ENCODE measurements at regions not wholly inside any gene's neighbourhood (a gene's known extent, or its start where the extent isn't known, plus 50 kb on each side); places are given as distances from the start of the nearest gene placed in this dataset.

- DNase-seq: no peak
These were observed 236.7 kb upstream of the KLF14 start for GRCh38 chr7:130970696-130971095.

DNA sequence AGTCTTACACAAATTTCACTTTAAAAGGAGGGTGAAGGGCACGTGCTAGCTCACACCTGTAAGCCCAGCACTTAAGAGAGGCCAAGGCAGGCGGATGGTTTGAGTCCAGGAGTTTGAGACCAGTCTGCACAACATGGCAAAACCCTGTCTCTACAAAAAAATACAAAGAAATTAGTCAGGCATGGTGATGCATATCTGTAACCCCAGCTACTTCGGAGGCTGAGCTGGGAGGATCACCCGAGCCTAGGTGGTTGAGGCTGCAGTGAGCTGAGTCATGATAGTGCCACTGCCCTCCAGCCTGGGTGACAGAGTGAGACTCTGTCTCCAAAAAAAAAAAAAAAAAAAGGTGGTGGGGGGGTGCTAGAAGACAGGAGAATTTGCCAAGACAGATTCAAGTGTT is 237.3 kb upstream of the KLF14 start:
- no peak for DNase-seq

GRCh38 chr7:130972201-130972600 is 238.2 kb upstream of the KLF14 start:
- DNase-seq: no peak

DNA sequence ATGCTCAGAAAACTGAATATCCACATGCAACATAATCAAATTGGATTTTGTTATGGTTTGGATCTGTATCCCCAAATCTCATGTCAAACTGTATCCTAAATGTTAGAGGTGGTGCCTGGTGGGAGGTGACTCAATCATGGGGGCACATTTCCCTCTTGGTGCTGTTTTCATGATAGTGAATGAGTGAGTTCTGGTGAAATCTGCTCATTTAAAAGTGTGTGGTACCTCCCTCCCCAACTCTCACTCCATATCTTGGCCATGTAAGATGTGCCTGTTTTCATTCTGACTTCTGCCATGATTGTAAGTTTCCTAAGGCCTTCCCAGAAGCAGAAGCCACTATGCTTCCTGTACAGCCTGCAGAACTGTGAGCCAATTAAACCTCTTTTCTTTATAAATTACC is 239.6 kb upstream of the KLF14 start:
- DNase-seq: no peak

- no peak for DNase-seq
These were observed 240.2 kb upstream of the KLF14 start for GRCh38 chr7:130974169-130974568.

DNA sequence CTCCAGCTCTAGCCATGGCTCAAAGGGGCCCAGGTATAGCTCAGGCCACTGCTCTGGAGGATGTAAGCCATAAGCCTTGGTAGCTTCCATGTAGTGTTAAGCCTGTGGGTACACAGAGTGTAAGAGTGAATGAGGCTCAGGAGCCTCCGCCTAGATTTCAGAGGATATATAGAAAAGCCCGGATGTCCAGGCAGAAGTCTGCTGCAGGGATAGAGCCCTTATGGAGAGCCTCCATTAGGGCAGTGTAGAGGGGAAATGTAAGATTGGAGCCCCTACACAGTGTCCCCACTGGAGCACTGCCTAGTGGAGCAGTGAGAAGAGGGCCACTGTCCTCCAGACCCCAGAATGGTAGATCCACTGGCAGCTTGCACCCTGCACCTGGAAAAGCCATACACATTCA is 240.8 kb upstream of the KLF14 start:
- DNase-seq: no peak

DNA sequence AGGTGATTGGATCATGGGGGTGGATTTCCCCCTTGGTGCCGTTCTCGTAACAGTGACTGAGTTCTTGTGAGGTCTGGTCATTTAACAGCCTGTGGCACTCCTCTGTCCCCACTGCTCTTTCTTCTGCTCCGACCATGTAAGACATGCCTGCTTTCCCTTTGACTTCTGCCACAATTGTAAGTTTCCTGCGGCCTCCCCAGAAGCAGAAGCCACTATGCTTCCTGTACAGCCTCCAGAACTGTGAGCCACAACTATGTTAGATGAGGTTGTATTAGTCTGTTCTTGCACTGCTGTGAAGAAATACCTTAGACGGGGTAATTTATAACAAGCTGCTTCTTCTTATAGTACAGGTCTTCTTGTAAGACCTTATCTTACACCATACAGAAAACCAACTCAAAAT is 241.7 kb upstream of the KLF14 start:
- DNase-seq: no peak

- no peak for DNase-seq
These were observed 248.2 kb upstream of the KLF14 start for GRCh38 chr7:130982160-130982638.

DNA sequence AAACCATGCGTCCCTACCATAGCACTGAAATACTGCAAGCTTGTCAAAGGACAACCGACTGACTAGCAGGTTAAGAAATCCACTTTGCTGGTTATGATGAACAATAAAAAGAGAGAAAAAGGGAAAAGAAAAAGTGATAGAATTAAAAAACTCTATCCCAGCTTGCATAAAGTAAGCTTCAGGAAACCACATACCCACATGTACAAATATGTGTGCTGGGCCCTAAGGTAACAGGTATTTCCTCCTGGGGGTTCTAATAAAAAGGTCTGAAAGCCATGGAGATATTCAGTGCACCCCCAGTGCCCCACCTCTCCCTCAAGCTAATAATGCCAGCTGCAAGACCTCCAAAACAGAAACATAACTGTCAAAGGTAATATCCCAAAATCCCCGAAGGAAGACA is 248.6 kb upstream of the KLF14 start:
- DNase-seq: no peak

DNA sequence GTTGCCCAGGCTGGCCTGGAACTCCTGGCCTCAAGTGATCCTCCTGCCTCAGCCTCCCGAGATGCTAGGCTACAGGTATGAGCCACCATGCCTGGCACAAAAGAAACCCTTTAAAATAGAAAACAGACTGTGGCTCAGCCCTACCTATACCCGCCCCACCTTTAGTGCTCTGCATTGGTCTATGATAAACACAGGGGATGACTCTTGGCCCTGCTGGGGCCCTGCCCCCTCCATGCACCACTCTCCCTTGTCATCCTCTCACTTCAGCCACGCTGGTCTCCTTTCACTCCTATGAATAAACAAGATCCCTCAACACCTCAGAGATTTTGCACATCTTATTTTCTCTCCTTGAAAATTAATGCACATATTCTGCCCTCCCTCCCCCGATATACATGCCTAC is 251.4 kb upstream of the KLF14 start:
- no peak for DNase-seq

DNA sequence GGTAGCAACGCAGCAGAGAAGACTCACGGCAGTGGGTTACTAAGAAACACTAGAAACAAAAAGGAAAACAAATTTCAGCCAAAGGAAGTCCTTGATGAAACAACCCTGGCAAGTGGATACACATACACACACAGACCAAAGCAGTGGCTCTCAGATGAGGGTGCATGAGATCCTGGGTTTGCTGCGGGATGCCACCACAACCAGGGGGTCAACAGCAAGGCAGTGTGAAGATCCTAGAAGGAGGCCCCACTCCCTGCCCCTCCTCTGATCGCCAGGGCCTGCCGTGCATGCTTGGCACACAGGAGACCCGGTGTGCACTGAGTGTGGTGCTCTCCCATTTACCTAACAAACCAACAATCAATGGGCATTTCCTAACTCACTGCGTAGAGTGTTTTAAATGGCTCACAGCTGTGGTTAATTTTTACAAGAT is 252.3 kb upstream of the KLF14 start:
- no peak for DNase-seq

DNA sequence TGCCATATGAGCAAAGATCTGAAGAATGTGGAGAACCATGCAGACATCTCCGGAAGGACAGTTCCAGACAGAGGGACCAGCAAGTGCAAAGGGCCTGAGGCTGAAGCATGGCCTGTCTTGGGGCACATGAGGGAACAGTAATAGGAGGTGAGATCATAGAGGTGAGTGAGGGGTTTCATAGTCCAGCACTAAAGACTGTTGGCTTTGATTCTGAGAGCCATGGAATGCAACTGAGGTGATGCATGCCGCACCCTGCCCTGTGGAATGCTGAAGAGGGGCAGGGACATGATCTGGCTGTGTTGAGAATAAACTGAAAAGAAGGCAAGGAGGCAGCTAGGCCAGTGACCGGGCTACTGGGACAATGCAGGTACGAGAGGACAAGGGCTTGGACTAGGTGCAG is 253.1 kb upstream of the KLF14 start:
- no peak for DNase-seq

- peak; percentile 56 for DNase-seq
These were observed 254.4 kb upstream of the KLF14 start for GRCh38 chr7:130988443-130988842.

DNA sequence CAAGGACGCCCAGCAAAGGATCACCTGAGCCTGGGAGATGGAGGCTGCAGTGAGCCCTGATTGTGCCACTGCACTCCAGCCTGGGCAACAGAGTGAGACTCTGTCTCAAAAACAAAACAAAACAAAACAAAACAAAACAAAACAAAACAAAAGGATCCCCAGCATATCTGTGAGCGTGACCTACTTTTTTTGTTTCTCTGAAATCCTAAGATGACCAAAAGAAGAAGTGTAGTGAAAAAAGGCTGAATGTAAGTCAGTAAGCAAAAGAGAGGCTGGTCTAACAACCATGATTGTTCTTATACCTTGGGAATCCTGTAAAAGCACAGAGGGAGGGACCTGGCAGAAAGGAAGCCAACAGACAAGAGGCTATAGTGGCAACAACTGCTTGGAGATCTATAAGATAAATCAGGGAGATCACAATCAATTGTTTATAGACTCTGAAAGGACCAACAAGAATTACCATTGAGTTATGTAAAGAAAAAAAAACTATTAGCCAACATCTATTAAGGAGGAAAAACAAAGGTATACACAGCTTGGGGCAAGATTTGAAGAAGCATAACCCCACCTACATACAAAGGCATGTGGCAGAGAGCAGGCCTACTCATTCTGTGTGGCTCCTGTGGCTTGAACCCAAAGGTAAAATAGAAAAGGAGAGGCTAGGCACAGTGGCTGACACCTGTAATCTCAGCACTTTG is 255.2 kb upstream of the KLF14 start:
- no peak for DNase-seq

DNA sequence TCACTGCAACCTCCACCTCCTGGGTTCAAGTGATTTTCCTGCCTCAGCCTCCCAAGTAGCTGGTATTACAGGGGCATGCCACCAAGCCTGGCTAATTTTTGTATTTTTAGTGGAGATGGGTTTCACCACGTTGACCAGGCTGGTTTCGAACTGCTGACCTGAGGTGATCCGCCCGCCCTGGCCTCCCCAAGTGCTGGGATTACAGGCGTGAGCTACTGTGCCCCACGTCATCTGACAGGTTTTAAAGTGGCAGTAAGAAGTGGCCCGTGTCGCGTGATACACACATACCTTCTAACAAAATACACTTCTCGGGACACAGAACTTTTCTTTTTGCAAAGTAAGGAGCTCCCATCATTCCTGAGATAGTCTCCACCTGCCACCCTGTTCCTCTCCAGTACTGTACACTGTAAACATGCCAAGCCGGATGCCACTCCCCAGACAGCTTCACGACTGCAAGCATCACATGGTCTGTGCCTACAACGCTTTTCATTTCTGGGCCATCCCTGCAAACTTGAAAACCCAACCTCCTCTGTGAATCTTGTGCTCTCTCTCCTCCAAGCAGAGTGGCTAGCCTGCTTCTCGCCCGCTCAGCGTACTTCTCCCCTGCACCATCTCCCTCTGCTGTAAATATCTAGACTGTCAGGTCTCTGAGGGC is 256.3 kb upstream of the KLF14 start:
- no peak for DNase-seq

- no peak for DNase-seq
These were observed 259.8 kb upstream of the KLF14 start for GRCh38 chr7:130993671-130994365.

DNA sequence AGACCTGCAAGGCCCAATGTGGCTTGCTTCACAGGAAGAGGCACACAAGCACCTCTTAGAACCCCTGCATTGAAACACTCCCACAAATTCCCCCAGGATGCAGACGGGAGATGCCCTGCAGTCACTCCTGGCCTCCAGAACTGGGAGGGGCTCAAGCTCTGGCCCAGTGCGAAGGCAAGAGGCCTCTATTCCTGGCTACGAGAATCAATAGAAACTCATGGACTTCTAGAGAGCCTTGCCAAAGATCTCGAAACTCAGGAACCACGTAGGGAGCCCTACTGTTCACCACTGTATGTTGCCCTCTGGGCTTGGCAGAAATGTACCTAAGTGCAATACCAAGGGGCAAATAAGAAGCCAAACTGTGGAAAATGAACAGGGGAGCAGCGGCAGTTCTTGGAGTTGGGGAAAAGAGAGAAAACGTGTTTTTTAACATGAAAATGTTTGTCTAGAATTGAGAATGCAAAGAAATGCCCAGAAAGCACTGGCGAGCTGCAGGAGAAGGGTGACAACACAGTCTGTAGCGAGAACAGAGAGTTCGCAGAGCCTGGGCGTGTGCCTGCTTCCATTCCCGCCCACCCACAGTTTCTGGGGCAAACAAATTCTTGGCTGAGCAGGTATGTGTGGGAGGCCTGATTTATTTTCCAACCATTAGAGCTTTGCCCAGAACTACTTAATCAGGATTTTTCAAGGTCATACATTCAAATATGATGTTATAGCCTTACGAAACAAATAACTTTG is 260.5 kb upstream of the KLF14 start:
- no peak for DNase-seq

DNA sequence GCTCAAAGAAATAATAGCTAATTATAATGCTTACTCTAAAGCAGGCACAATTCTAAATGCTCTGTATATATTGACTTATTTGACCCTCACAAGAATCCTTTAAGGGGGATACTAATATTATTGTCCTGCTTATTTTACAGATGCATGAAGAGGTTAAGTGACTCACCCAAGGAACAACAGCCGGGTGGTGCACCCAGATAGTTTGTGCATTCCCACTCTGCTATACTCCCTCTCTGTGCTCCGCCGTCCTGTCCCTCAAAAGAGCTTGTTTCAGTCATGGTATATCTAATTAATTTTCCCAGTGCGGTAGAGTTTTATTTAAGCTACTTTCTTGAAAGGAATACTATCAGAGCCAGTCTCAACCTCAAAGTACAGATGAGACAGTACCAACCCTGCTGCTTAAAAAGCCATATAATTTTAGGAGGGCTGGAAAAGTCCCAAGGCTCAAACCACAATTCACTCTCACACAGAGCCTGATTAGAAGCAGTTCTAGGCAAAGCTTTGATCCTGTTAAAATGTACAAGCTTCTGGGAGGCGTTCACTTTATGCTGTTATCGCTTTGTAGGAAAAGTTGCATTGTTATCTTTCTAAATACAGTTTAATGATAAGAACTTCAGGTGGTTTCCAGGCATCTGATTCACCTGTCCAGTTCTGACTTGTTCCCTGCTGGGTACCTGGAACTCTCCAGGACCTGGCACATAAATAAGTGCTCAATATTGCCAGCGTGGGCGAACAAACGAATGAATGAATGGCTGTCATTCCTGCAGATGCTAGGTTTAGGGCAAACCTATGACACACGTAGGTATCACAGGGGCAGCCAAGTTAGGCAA is 261.5 kb upstream of the KLF14 start:
- DNase-seq: no peak

GRCh38 chr7:130996205-130996832 is 262.3 kb upstream of the KLF14 start:
- no peak for DNase-seq

GRCh38 chr7:130996833-130997231 is 262.8 kb upstream of the KLF14 start:
- DNase-seq: no peak

DNA sequence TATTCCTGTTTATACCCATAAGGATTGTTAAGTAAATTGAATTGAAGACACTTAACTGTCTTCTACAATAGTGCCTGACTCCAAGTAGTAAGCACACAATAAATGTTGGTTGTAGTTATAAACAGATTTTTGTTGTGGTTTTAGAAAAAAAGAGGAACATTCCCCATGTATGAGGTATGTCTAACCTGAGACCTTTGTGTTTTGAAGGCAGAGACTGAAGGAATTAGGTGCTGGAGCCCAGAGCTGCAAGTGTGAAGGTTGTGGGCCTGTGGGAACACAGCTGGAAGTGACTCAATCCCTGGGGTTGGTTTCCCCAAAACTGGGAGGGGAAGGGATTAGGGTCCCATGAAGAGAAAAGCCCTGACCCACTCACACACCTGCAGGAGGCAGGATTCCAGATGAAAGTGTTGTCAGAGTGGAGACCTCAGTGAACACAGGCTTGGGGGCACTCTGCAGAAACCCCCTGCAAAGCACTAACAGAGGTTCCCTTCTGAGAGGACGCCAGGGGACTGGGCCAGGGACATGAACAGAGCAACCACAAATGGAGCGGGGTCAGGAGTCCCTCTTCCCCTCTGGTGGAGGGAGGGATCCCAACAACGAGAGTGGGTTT is 265.1 kb upstream of the KLF14 start:
- no peak for DNase-seq

DNA sequence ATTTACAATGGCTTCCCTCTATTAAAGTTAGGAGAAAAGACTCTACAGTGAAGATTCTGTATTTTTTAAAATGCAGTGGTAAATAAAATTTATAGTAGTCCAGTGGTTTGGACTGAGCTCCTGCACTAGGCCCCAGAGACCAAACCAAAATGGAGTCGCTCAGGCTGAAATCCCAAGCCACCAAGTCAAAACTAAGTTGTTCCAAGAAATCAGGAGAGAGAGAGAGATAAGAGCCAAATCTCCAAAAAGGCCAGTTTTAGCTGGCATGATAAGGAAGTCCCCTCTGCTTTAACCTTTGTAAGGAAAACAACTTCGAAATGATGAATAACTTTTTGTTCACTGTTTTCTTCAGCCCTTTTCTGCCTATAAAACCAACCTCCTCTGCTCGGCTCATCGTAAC is 265.9 kb upstream of the KLF14 start:
- DNase-seq: no peak

Measured in eye (tissue), 1 donor.